Parathyroid adenoma (tissue), 2 donors: ENCODE measurements at regions not wholly inside any gene's neighbourhood (a gene's known extent, or its start where the extent isn't known, plus 50 kb on each side); places are given as distances from the start of the nearest gene placed in this dataset.

Experiments
- H2AFZ ChIP-seq: fragments of 300-600 bp; sonication (generic); one replicate; pipeline ENCODE4 v1.7.0; 2017; ENCODE audit warnings: antibody characterized with exemption, mild to moderate bottlenecking
- H3K27ac ChIP-seq: fragments of 300-600 bp; sonication (generic); one replicate; pipeline ENCODE4 v1.7.0; 2017
- H3K27me3 ChIP-seq: fragments of 300-600 bp; sonication (generic); one replicate; pipeline ENCODE4 v1.7.0; 2017; ENCODE audit warnings: low read length; ENCODE audit not compliant: control insufficient read depth, insufficient read depth
- H3K36me3 ChIP-seq: fragments of 300-600 bp; sonication (generic); one replicate; pipeline ENCODE4 v1.7.0; 2017; ENCODE audit warnings: low read length; ENCODE audit not compliant: control insufficient read depth, insufficient read depth
- H3K4me1 ChIP-seq: fragments of 300-600 bp; sonication (generic); one replicate; pipeline ENCODE4 v1.7.0; 2017; ENCODE audit warnings: control low read depth
- H3K4me2 ChIP-seq: fragments of 300-600 bp; sonication (generic); one replicate; pipeline ENCODE4 v1.7.0; 2017; ENCODE audit warnings: low read length
- H3K4me3 ChIP-seq: fragments of 300-600 bp; sonication (generic); one replicate; pipeline ENCODE4 v1.7.0; 2017; ENCODE audit warnings: low read depth, low read length
- H3K79me2 ChIP-seq: fragments of 300-600 bp; sonication (generic); one replicate; pipeline ENCODE4 v1.7.0; 2017; ENCODE audit warnings: control low read depth
- H3K9ac ChIP-seq: fragments of 300-600 bp; sonication (generic); one replicate; pipeline ENCODE4 v1.7.0; 2017; ENCODE audit warnings: mild to moderate bottlenecking
- H3K9me3 ChIP-seq: fragments of 300-600 bp; sonication (generic); one replicate; pipeline ENCODE4 v1.7.0; 2017; ENCODE audit warnings: low read length; ENCODE audit not compliant: control insufficient read depth
- TF ChIP-seq, protein P1 (sequence below): fragments of 300-600 bp; sonication (generic); IDR thresholded peaks from one replicate; pipeline ENCODE4 v1.7.0; 2017; ENCODE audit warnings: antibody characterized with exemption, mild to moderate bottlenecking
- donor health status: primary hyperparathyroidism.

DNA sequence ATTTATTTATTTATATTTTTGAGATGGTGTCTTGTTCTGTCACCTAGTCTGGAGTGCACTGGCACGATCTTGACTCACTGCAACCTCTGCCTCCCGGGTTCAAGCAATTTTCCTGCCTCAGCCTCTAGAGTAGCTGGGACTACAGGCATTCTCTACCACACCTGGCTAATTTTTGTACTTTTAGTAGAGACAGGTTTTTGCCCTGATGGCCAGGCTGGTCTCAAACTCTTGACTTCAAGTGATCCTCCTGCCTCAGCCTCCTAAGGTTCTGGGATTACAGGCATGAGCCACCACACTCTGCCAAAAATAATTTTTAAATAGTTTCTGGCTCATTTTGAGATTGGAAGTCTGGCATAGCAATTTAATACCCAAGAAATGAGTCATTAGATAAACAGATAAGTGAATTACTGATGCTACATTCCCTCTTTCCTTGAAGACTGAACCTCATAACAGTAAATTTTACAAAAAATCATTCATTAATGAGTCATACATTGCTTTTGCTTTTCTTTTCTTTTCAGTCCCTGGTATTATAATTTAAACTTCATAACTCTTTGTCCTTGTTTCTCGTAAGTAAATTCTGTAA, 881.6 kb upstream of the PIK3C3 start:
- Histone ChIP-seq H3K36me3 (no peaks in the 10 kb centered on the region), H3K27me3 (no peaks in the 10 kb centered on the region), H2AFZ (no peak overlapping the region), H3K79me2 (no peaks in the 10 kb centered on the region), H3K9me3 (no peaks in the 10 kb centered on the region), H3K27ac (no peak overlapping the region), H3K9ac (no peak overlapping the region), H3K4me1 (no peaks in the 10 kb centered on the region), H3K4me2 (no peak overlapping the region), H3K4me3 (no peak overlapping the region)
- TF ChIP-seq, protein P1, sequence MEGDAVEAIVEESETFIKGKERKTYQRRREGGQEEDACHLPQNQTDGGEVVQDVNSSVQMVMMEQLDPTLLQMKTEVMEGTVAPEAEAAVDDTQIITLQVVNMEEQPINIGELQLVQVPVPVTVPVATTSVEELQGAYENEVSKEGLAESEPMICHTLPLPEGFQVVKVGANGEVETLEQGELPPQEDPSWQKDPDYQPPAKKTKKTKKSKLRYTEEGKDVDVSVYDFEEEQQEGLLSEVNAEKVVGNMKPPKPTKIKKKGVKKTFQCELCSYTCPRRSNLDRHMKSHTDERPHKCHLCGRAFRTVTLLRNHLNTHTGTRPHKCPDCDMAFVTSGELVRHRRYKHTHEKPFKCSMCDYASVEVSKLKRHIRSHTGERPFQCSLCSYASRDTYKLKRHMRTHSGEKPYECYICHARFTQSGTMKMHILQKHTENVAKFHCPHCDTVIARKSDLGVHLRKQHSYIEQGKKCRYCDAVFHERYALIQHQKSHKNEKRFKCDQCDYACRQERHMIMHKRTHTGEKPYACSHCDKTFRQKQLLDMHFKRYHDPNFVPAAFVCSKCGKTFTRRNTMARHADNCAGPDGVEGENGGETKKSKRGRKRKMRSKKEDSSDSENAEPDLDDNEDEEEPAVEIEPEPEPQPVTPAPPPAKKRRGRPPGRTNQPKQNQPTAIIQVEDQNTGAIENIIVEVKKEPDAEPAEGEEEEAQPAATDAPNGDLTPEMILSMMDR: no peak

DNA sequence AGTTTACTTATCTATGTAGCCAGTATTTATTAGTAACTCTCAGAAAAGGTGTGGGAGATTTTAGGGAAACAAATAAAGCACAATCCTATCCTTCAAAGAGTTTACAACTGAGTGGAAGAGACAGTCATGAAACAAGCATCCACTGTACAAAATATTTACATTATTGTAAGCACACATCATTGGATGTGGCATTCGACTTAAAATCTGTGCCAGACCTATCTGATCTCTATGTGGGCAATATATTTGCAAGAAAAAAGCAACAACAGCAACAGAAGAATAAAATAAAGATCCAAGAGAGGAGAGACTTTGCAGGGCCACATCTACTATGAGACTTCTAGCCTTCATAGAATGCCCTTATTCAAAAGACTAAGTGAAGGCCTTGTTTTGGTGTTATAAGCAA, 882.1 kb upstream of the PIK3C3 start:
- Histone ChIP-seq H3K9ac (no peak overlapping the region), H3K27ac (no peak overlapping the region), H3K9me3 (no peaks in the 10 kb centered on the region), H2AFZ (no peak overlapping the region), H3K79me2 (no peaks in the 10 kb centered on the region), H3K27me3 (no peaks in the 10 kb centered on the region), H3K4me1 (no peaks in the 10 kb centered on the region), H3K4me2 (no peak overlapping the region), H3K36me3 (no peaks in the 10 kb centered on the region), H3K4me3 (no peak overlapping the region)
- TF ChIP-seq, protein P1: no peak

DNA sequence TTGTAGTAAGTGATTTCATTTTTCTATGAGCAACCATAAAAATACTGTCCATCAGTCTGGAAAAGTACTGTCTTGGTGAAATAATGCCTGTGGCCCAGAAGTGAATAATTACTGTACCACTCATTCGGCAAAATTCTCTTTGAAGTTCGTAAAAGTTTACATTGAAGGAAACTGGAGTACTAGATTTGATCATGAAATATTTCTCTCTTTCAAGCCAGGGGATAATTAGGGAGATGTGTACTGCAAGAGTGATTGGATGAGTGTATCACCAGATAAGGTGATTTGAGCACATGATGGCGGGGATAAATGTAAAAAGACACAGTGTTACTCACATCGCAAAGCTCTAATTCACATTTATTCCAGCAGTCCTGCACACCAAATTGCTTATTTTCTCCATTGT, 883.2 kb upstream of the PIK3C3 start:
- Histone ChIP-seq H3K36me3 (no peaks in the 10 kb centered on the region), H3K79me2 (no peaks in the 10 kb centered on the region), H3K9me3 (no peaks in the 10 kb centered on the region), H3K4me1 (no peaks in the 10 kb centered on the region), H3K4me3 (no peak overlapping the region), H3K27me3 (no peaks in the 10 kb centered on the region), H3K27ac (no peak overlapping the region), H3K9ac (no peak overlapping the region), H2AFZ (no peak overlapping the region), H3K4me2 (no peak overlapping the region)
- TF ChIP-seq, protein P1: no peak

DNA sequence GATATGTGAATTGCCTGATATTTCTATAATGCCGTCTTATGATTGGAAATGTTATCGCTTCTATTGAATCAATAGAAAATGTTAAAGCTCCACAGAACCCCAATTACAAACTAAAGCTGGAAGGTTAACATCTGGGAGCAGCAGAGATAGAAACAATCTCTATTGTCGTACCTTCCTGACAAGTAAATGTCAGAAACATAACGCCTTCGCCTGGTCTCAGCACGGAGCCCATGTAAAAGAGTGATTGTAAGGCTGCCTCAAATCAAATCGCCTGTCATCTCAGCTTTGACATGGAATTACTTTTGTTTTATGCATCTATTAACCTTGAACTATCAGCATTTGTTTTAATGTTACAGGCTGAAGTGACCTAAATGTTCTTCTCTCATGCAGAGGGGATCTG, 885.9 kb upstream of the PIK3C3 start:
- no peaks in the 10 kb centered on the region for H3K79me2 ChIP-seq
- no peak overlapping the region for H3K27ac ChIP-seq
- H3K36me3 ChIP-seq: no peaks in the 10 kb centered on the region
- no peak overlapping the region for H3K4me3 ChIP-seq
- H2AFZ ChIP-seq: no peak overlapping the region
- H3K9me3 ChIP-seq: no peaks in the 10 kb centered on the region
- H3K9ac ChIP-seq: no peak overlapping the region
- no peak overlapping the region for H3K4me2 ChIP-seq
- H3K4me1 ChIP-seq: no peaks in the 10 kb centered on the region
- TF ChIP-seq, protein P1: no peak
- no peaks in the 10 kb centered on the region for H3K27me3 ChIP-seq

DNA sequence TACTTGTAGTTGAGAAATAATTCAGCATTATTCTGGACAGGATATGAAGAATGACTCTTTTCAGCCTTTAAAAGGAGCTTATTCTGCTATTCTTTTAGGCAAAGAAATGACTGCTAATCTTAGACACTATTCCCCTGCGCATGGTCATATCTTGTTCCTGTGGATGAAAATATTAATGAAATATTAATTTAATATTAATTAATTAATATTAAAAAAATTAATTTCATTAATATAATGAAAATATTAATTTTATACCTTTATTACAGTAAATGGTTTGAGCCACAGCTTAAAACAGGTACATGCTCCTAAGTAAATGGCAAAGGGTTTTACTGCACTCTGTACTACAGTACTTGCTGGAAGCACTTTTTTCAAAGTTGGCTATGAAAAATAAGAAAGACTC, 890.1 kb upstream of the PIK3C3 start:
- TF ChIP-seq, protein P1: no peak
- Histone ChIP-seq H3K9me3 (no peaks in the 10 kb centered on the region), H3K36me3 (no peaks in the 10 kb centered on the region), H3K4me2 (no peak overlapping the region), H3K79me2 (no peaks in the 10 kb centered on the region), H3K27ac (no peak overlapping the region), H2AFZ (no peak overlapping the region), H3K4me1 (no peaks in the 10 kb centered on the region), H3K4me3 (no peak overlapping the region), H3K27me3 (no peaks in the 10 kb centered on the region), H3K9ac (no peak overlapping the region)
